GM12875 (cell line): ENCODE measurements at regions not wholly inside any gene's neighbourhood (a gene's known extent, or its start where the extent isn't known, plus 50 kb on each side); places are given as distances from the start of the nearest gene placed in this dataset.

Experiments
- H3K4me3 ChIP-seq: one replicate; pipeline ENCODE4 v1.5.1; 2011; ENCODE audit warnings: low read depth, low read length, control low read depth
- TF ChIP-seq, protein P1 (sequence below): IDR thresholded peaks from 2 replicates; pipeline ENCODE4 v1.5.1; 2011; ENCODE audit warnings: low read depth, mild to moderate bottlenecking, control low read depth, inconsistent platforms, low read length, moderate library complexity, borderline replicate concordance; ENCODE audit not compliant: insufficient read depth

GRCh38 chr2:573805-574392, 103.3 kb downstream of the TMEM18 start:
- H3K4me3 ChIP-seq, result no peak overlapping the region
- TF ChIP-seq, protein P1, sequence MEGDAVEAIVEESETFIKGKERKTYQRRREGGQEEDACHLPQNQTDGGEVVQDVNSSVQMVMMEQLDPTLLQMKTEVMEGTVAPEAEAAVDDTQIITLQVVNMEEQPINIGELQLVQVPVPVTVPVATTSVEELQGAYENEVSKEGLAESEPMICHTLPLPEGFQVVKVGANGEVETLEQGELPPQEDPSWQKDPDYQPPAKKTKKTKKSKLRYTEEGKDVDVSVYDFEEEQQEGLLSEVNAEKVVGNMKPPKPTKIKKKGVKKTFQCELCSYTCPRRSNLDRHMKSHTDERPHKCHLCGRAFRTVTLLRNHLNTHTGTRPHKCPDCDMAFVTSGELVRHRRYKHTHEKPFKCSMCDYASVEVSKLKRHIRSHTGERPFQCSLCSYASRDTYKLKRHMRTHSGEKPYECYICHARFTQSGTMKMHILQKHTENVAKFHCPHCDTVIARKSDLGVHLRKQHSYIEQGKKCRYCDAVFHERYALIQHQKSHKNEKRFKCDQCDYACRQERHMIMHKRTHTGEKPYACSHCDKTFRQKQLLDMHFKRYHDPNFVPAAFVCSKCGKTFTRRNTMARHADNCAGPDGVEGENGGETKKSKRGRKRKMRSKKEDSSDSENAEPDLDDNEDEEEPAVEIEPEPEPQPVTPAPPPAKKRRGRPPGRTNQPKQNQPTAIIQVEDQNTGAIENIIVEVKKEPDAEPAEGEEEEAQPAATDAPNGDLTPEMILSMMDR, result no peak

DNA sequence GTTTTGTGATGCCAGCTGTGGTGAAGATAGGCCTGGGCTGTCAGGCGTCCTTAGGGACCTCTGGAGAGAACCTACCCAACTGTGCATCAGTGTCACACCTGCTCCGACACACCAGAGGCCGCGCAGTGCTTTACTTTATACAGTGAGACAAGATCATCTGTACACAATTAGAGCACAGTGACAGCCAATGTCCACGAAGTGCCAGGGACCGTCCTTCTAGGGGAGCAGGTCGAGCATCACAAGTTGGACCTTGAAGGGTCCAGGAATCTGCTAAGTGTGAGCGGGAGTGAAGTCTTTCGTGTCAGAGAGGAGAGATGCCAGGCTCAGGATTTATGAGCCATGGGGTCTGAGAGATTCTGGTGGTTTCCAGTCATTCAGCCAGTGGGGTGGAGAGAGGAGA, 104.2 kb downstream of the TMEM18 start:
- H3K4me3 ChIP-seq, result no peak overlapping the region
- TF ChIP-seq, protein P1, result no peak

DNA sequence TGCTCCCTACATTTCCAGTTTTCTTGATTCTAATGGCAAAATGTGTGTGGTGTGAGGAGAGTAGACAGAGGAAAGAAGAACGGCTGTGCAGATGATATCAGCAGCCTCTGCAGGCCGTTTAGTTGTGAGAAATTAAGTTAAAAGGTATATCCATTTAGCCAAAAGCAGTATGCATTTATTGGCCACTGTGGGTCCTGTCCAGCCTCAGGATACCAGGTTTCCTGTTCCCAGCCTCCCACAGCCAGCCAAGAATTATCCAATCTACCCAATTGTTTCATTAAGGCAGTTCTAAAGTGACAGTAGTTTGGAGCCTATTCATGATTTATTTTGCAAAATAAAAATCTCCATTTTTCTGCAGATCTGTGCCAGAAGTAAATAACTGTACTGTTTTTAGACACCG, 107.5 kb downstream of the TMEM18 start:
- TF ChIP-seq, protein P1, result no peak

DNA sequence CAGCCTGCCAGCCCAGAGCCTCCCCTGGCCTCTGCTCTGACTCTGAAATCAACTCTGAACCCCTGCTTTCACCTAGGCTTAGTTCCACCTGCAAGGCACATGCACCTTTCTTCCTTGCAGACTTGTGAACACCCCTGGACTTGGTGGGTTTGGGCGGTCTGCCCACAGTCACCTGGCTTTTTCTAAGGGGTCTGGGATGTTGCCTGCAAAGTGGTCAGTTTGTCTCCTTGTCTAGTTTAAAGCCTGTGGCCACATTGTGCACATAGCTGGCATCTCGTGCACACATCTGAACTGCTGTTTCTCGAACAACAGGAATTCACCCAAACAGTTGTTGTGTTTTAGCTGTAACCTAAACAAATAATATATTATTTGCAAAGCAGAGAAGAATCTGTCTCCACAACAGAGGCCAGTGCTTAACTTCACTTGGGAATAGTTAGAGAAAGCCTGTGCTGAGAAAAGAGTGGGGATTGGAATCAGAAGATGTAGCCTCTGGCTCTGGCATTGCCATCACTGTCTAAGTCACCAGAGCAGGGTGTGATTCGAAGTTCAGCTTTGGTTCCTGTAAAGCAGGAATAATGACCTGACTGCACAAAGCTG, 108.5 kb downstream of the TMEM18 start:
- no peak overlapping the region for H3K4me3 ChIP-seq
- TF ChIP-seq, protein P1, result no peak

More for the DNA sequence above, 107.5 kb downstream of the TMEM18 start:
- no peak overlapping the region for H3K4me3 ChIP-seq

DNA sequence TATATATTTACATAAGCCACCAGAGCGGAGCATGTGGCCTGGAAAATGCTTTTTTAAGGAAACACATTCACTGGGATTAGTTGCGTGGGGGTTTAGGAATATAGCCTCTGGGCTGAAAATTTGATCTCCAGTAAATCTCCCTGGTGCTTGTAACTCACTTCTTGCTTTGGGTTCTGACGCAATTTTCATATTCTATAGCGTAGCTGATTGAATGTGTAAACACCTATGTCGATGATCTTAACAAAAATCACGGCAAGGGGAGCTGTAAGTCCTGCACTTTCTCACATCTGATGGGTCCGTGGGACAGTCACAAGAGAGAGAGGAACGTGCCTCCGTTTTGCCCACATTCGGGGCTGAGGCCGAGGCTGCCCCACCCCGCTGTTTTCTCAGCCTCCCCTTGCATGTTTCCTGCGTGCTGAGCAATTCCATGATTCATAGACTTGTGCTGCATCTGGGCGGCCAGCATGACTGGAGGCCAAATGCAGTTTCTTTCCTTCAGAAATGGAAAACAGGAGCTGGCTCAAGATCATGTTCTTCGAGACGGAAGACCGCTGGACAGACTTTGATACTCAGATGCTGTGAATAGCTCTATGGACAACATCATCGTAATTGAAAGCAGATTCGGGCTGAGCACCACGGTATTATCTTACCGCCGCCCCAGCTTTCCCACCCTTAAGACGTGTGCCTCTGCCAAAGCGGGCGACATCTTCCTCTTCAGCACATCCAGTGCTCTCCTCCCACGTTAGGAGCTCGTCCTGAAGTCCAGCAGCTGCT, 109.2 kb downstream of the TMEM18 start:
- no peak overlapping the region for H3K4me3 ChIP-seq

GRCh38 chr2:567496-567864, 109.7 kb downstream of the TMEM18 start:
- H3K4me3 ChIP-seq, result no peak overlapping the region
- TF ChIP-seq, protein P1, result no peak

More for the DNA sequence above, 109.2 kb downstream of the TMEM18 start:
- TF ChIP-seq, protein P1, result no peak
